Right atrium auricular region (tissue), 2 donors: ENCODE measurements at regions not wholly inside any gene's neighbourhood (a gene's known extent, or its start where the extent isn't known, plus 50 kb on each side); places are given as distances from the start of the nearest gene placed in this dataset.

Experiments used
- DNase-seq: peaks from one replicate; pipeline ENCODE4 v3.0.0-alpha.2; 2019; ENCODE audit warnings: low spot score
- H3K27ac ChIP-seq, 2 donors: fragments of 200-600 bp; sonication (generic); 1 replicate in 1 of 2; 2 replicates in 1 of 2; pipeline ENCODE4 v1.5.1; 2016 to 2019
- H3K27me3 ChIP-seq, 2 donors: fragments of 200-600 bp; sonication (generic); one replicate each; pipeline versions ENCODE4 v1.5.1 to v1.6.0; 2017 to 2019
- H3K36me3 ChIP-seq: fragments of 200-600 bp; sonication (generic); one replicate; pipeline ENCODE4 v1.5.1; 2016
- H3K4me1 ChIP-seq, 2 donors: fragments of 200-600 bp; sonication (generic); one replicate each; pipeline versions ENCODE4 v1.5.1 to v1.6.0; 2017 to 2019
- H3K4me3 ChIP-seq, 2 donors: fragments of 200-600 bp; sonication (generic); 1 replicate in 1 of 2; 2 replicates in 1 of 2; pipeline ENCODE4 v1.5.1; 2017 to 2019; ENCODE audit warnings: mild to moderate bottlenecking in 1 of 2, moderate library complexity in 1 of 2
- H3K9me3 ChIP-seq, 2 donors: fragments of 200-600 bp; sonication (generic); one replicate each; pipeline ENCODE4 v1.5.1; 2019
- TF ChIP-seq, protein P1 (sequence below), 2 donors: fragments of 200-600 bp; sonication (generic); IDR thresholded peaks; one replicate each; pipeline ENCODE4 v1.5.1; 2019; ENCODE audit warnings: antibody characterized with exemption in 2 of 2

- no peaks in the 10 kb centered on the region for H3K36me3 ChIP-seq
- H3K4me1 ChIP-seq, result peaks cover 0 to 8% of the 10 kb centered on the region in 2 donors
- no peak for DNase-seq
- no peak overlapping the region for H3K4me3 ChIP-seq
- TF ChIP-seq, protein P1, sequence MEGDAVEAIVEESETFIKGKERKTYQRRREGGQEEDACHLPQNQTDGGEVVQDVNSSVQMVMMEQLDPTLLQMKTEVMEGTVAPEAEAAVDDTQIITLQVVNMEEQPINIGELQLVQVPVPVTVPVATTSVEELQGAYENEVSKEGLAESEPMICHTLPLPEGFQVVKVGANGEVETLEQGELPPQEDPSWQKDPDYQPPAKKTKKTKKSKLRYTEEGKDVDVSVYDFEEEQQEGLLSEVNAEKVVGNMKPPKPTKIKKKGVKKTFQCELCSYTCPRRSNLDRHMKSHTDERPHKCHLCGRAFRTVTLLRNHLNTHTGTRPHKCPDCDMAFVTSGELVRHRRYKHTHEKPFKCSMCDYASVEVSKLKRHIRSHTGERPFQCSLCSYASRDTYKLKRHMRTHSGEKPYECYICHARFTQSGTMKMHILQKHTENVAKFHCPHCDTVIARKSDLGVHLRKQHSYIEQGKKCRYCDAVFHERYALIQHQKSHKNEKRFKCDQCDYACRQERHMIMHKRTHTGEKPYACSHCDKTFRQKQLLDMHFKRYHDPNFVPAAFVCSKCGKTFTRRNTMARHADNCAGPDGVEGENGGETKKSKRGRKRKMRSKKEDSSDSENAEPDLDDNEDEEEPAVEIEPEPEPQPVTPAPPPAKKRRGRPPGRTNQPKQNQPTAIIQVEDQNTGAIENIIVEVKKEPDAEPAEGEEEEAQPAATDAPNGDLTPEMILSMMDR (IDR thresholded peaks at IDR 0.05), result no peak
- no peak overlapping the region for H3K27ac ChIP-seq
- H3K9me3 ChIP-seq, result peaks cover 0 to 7% of the 10 kb centered on the region in 2 donors
- no peaks in the 10 kb centered on the region for H3K27me3 ChIP-seq
Measured at GRCh38 chr14:84025106-84026012, 1504.6 kb upstream of the FLRT2 start.

DNA sequence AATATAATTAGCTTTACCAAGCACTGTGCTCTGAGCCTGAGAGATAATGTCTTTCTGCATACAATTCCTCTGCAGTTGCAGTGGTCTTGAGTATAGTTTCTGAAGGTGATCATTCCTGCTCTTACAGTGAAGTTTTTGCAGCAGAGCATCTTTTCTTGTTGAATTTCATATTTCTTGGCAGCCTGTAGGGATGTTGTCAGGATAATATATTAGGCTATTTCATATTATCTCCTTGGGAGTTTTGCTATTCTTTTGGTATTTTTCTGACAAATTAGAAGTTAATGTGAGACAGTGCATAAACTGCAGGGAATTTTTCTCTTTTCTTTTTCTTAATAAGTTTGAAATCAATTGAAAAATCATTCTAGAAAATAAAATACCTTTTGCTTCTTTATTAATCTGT is 1502.6 kb upstream of the FLRT2 start:
- H3K4me1 ChIP-seq, result peaks cover 0 to 8% of the 10 kb centered on the region in 2 donors
- no peak overlapping the region for H3K27ac ChIP-seq
- no peak overlapping the region for H3K4me3 ChIP-seq
- H3K36me3 ChIP-seq, result no peaks in the 10 kb centered on the region
- TF ChIP-seq, protein P1 (IDR thresholded peaks at IDR 0.05), result no peak
- no peaks in the 10 kb centered on the region for H3K9me3 ChIP-seq
- no peaks in the 10 kb centered on the region for H3K27me3 ChIP-seq
- DNase-seq, result no peak

DNA sequence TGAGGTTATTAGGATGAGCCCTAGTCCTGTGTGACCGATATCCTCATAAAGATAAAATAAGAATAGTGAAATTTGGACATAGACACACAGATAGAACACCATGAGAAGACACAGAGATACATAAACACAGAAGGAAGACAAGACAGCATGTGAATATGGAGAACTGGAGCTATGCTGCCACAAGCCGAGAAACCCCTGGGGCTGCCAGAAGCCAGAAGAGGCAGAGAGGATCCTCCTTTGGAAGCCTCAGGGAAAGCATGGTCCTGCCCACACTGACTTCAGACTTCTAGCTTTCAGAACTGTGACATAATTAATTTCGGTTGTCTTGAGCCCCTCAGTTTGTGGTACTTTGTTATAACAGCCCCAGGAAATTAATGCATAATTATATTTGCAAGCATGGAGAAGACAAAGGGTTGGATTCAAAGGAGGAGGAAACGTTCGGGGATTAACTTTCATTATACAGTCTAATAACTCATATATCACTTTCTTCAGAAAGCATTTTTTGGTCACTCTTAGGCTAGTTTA is 1501.8 kb upstream of the FLRT2 start:
- no peak for DNase-seq
- no peaks in the 10 kb centered on the region for H3K36me3 ChIP-seq
- no peak overlapping the region for H3K27ac ChIP-seq
- TF ChIP-seq, protein P1 (IDR thresholded peaks at IDR 0.05), result no peak
- H3K27me3 ChIP-seq, result no peaks in the 10 kb centered on the region
- peaks cover 0 to 8% of the 10 kb centered on the region in 2 donors for H3K4me1 ChIP-seq
- no peaks in the 10 kb centered on the region for H3K9me3 ChIP-seq
- H3K4me3 ChIP-seq, result no peak overlapping the region

GRCh38 chr14:84029246-84029645 is 1500.7 kb upstream of the FLRT2 start:
- TF ChIP-seq, protein P1 (IDR thresholded peaks at IDR 0.05), result no peak
- H3K36me3 ChIP-seq, result no peaks in the 10 kb centered on the region

DNA sequence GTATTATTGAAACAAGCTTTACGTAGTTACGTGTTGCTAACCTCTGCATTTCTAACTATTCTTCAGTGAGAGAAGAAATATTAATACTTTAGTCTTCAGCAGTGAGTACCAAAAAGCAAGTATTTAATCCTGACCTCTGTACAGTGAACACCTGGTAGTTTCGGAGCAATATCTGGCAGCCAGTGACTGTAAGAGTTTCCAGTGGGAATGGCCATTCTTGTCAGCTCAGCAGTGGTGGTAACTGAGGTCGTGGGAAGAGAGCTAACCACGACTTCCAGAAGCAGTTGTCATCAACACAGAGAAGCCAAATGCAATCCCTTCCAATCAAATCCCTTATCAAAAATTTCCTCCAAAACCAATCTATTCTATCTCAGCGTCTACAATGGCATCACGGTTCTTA is 1500.2 kb upstream of the FLRT2 start:
- no peak for DNase-seq
- Histone ChIP-seq H3K27me3 (no peaks in the 10 kb centered on the region), H3K36me3 (no peaks in the 10 kb centered on the region), H3K4me3 (no peak overlapping the region), H3K27ac (no peak overlapping the region), H3K9me3 (no peaks in the 10 kb centered on the region), H3K4me1 (peaks cover 0 to 8% of the 10 kb centered on the region in 2 donors)
- TF ChIP-seq, protein P1 (IDR thresholded peaks at IDR 0.05), result no peak

More at GRCh38 chr14:84029246-84029645, 1500.7 kb upstream of the FLRT2 start:
- Histone ChIP-seq H3K9me3 (no peaks in the 10 kb centered on the region), H3K4me1 (peaks cover 0 to 8% of the 10 kb centered on the region in 2 donors), H3K27me3 (no peaks in the 10 kb centered on the region), H3K4me3 (no peak overlapping the region), H3K27ac (no peak overlapping the region)
- DNase-seq, result no peak
